ENCODE measurements at regions not wholly inside any gene's neighbourhood (a gene's known extent, or its start where the extent isn't known, plus 50 kb on each side); places are given as distances from the start of the nearest gene placed in this dataset.

DNA sequence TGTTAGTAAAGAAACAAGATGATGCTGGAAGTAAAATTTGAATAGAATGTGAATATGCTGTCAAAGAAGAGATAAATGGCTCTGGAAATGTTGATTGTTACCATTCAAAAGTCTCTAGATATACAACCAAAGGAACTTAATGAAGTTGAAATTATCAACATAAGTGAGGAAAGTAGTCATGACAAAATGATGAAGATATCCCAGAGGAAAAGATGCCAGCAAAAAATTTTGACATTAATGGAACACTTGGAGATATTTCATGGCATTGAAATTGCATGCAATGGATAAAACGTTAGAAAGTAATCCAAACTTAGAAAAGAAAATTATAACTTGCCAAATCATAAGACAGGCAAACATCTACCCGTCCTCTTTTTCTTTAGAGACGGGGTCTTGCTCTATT is 154.5 kb upstream of the OLFM3 start:
- TF ChIP-seq YY1 (IDR thresholded peaks at IDR 0.05; ENCODE audit: low read depth) = no peak
- no peak for TF ChIP-seq NFIC (IDR thresholded peaks at IDR 0.05)
- no peak for TF ChIP-seq EP300 (IDR thresholded peaks at IDR 0.05; ENCODE audit: borderline replicate concordance)
- no peak for TF ChIP-seq CREB1 (IDR thresholded peaks at IDR 0.05; ENCODE audit: low read depth)
- TF ChIP-seq, protein P1, sequence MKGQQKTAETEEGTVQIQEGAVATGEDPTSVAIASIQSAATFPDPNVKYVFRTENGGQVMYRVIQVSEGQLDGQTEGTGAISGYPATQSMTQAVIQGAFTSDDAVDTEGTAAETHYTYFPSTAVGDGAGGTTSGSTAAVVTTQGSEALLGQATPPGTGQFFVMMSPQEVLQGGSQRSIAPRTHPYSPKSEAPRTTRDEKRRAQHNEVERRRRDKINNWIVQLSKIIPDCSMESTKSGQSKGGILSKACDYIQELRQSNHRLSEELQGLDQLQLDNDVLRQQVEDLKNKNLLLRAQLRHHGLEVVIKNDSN (IDR thresholded peaks at IDR 0.05) = no peak
- no peak for TF ChIP-seq RAD21 (IDR thresholded peaks at IDR 0.05; ENCODE audit: low read depth)
- no peak for TF ChIP-seq FOXM1 (IDR thresholded peaks at IDR 0.05; ENCODE audit: borderline replicate concordance, low read depth)
- no peak for TF ChIP-seq ZBTB7A (IDR thresholded peaks at IDR 0.05; ENCODE audit: low read depth)
- TF ChIP-seq EGR1 (IDR thresholded peaks at IDR 0.05) = no peak
- no peak for TF ChIP-seq TAF1 (IDR thresholded peaks at IDR 0.05; ENCODE audit: low read depth)
- TF ChIP-seq, protein P2, sequence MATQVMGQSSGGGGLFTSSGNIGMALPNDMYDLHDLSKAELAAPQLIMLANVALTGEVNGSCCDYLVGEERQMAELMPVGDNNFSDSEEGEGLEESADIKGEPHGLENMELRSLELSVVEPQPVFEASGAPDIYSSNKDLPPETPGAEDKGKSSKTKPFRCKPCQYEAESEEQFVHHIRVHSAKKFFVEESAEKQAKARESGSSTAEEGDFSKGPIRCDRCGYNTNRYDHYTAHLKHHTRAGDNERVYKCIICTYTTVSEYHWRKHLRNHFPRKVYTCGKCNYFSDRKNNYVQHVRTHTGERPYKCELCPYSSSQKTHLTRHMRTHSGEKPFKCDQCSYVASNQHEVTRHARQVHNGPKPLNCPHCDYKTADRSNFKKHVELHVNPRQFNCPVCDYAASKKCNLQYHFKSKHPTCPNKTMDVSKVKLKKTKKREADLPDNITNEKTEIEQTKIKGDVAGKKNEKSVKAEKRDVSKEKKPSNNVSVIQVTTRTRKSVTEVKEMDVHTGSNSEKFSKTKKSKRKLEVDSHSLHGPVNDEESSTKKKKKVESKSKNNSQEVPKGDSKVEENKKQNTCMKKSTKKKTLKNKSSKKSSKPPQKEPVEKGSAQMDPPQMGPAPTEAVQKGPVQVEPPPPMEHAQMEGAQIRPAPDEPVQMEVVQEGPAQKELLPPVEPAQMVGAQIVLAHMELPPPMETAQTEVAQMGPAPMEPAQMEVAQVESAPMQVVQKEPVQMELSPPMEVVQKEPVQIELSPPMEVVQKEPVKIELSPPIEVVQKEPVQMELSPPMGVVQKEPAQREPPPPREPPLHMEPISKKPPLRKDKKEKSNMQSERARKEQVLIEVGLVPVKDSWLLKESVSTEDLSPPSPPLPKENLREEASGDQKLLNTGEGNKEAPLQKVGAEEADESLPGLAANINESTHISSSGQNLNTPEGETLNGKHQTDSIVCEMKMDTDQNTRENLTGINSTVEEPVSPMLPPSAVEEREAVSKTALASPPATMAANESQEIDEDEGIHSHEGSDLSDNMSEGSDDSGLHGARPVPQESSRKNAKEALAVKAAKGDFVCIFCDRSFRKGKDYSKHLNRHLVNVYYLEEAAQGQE (IDR thresholded peaks at IDR 0.05; ENCODE audit: low read depth) = no peak
